EH (cell line): ENCODE measurements at regions not wholly inside any gene's neighbourhood (a gene's known extent, or its start where the extent isn't known, plus 50 kb on each side); places are given as distances from the start of the nearest gene placed in this dataset.
A peak's percentile ranks its signal among the peaks of the same experiment; 100 is the strongest.
"Not testable (repeated sequence)": the region's sequence is repeated elsewhere in the genome, so short reads cannot be mapped to it uniquely, and the experiment has no call there.

Experiments
- DNase-seq: peaks from one replicate; pipeline ENCODE4 v3.0.0-alpha.2; 2015; ENCODE audit warnings: low read depth

- DNase-seq, result peak; percentile 4
Measured at GRCh38 chr12:60501124-60501729, 905.4 kb downstream of the SLC16A7 start.

- DNase-seq, result no peak
Measured at GRCh38 chr12:60522684-60523400, 927.0 kb downstream of the SLC16A7 start.

- no peak for DNase-seq
Measured at GRCh38 chr12:60529261-60529660, 933.4 kb downstream of the SLC16A7 start.

- DNase-seq, result no peak
Measured at GRCh38 chr12:60529723-60530122, 933.9 kb downstream of the SLC16A7 start.

GRCh38 chr12:60535363-60535762 lies 939.5 kb downstream of the SLC16A7 start:
- no peak for DNase-seq

GRCh38 chr12:60539592-60539991 lies 943.8 kb downstream of the SLC16A7 start:
- DNase-seq, result no peak

- DNase-seq, result no peak
Measured at GRCh38 chr12:60568914-60569313, 973.1 kb downstream of the SLC16A7 start.

- DNase-seq, result no peak
Measured at GRCh38 chr12:60577607-60578006, 981.8 kb downstream of the SLC16A7 start.

GRCh38 chr12:60587664-60588063 lies 991.8 kb downstream of the SLC16A7 start:
- DNase-seq, result not testable (repeated sequence)

- DNase-seq, result no peak
Measured at GRCh38 chr12:60594035-60594711, 998.3 kb downstream of the SLC16A7 start.

GRCh38 chr12:60602601-60603000 lies 1006.8 kb downstream of the SLC16A7 start:
- no peak for DNase-seq

GRCh38 chr12:60603475-60603874 lies 1007.6 kb downstream of the SLC16A7 start:
- DNase-seq, result not testable (repeated sequence)

- no peak for DNase-seq
Measured at GRCh38 chr12:60616400-60616799, 1020.6 kb downstream of the SLC16A7 start.

GRCh38 chr12:60630796-60631195 lies 1035.0 kb downstream of the SLC16A7 start:
- no peak for DNase-seq

GRCh38 chr12:60644076-60644475 lies 1048.2 kb downstream of the SLC16A7 start:
- no peak for DNase-seq

GRCh38 chr12:60666895-60667294 lies 1071.1 kb downstream of the SLC16A7 start:
- no peak for DNase-seq

GRCh38 chr12:60672949-60673348 lies 1077.1 kb downstream of the SLC16A7 start:
- no peak for DNase-seq

- no peak for DNase-seq
Measured at GRCh38 chr12:60684988-60685655, 1089.3 kb downstream of the SLC16A7 start.

GRCh38 chr12:60689137-60689536 lies 1093.3 kb downstream of the SLC16A7 start:
- DNase-seq, result no peak

- no peak for DNase-seq
Measured at GRCh38 chr12:60693019-60693626, 1097.3 kb downstream of the SLC16A7 start.

- DNase-seq, result no peak
Measured at GRCh38 chr12:60704171-60704914, 1108.5 kb downstream of the SLC16A7 start.

GRCh38 chr12:60710246-60710645 lies 1114.4 kb downstream of the SLC16A7 start:
- DNase-seq, result no peak
